Stimulated activated CD8-positive, alpha-beta memory T cell treated with anti-CD3 and anti-CD28 coated beads, Interleukin-12 subunit alpha, Interleukin-12 subunit beta, amount 100 ng/mL, for 1 hour (primary cell): ENCODE measurements at regions not wholly inside any gene's neighbourhood (a gene's known extent, or its start where the extent isn't known, plus 50 kb on each side); places are given as distances from the start of the nearest gene placed in this dataset.
"Not testable (repeated sequence)": the region's sequence is repeated elsewhere in the genome, so short reads cannot be mapped to it uniquely, and the experiment has no call there.

Experiments used
- DNase-seq: peaks from one replicate; pipeline ENCODE4 v3.0.0-alpha.2; 2020; ENCODE audit warnings: low read depth

DNA sequence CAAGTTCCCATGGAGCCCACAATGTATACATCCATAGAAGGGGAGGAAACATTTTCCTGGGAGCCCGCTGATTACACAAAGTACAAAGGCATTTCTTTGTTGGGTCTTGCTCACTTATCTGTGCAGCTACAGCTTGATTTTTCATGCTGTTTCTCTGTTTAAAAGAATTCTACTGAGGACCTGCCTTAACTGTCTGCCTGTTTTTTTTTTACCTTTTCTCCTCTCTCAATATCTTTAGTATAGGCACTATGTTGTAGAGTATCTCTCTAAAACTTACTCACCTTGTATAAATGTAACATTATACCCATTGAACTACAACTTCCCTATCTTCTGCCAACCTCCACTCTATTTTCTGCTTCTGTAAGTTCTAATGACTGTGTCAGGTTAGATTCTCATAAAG, 494.6 kb upstream of the EPHA5 start:
- DNase-seq, result no peak

DNA sequence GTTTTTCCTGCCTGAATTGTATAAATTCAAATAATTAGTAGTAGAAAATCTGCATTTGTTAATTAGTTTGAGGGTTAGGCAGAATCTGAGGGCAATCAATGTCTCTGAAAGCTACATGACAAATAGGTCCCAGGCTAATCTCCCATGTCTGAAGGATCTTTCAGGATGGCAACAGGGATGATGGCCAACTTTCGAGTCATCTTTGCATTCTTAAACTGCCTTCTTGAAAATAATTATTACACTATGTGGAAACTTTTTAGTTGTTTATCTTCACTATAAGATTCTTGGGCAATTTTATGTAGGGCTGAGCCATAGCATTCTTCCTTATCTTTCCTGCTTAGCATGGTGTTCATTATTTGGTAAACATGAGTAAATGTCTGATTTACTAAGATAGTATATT, 490.3 kb upstream of the EPHA5 start:
- DNase-seq, result no peak

DNA sequence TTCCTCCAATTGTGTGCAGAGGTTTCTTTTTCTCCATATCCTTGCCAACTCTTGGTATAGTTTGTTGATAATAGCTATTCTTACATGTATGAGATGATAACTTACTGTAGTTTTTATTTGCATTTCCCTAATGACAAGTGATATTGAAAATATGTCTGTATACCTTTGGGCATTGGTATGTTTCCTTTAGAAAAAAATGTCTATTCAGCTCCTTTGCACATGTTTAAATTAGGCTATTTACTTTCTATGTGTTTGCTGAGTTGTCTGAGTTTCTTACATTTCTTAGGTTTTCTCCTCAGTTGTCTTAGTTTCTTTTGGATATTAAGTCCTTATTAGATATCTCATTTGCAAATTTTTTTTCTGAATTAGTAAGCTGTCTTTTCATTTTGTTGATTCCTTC, 487.3 kb upstream of the EPHA5 start:
- DNase-seq, result no peak

DNA sequence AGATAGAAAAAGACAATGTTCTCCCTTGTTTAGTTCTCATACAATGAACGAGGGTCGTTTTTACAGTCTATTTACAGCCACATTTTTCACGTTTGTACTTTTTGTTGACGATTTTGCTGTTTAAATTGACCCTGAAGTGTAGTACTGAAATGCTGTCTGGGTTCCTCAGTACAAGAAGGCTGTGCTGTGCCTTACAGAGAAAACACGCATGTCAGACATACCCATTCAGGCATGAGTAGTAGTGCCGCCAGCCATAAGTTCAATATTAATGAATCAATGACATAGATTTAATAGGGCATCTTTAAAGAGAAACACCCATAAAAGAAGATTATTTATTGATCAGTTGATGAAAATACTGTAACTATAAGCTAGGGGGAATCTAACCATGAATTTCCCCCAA, 459.8 kb upstream of the EPHA5 start:
- no peak for DNase-seq

DNA sequence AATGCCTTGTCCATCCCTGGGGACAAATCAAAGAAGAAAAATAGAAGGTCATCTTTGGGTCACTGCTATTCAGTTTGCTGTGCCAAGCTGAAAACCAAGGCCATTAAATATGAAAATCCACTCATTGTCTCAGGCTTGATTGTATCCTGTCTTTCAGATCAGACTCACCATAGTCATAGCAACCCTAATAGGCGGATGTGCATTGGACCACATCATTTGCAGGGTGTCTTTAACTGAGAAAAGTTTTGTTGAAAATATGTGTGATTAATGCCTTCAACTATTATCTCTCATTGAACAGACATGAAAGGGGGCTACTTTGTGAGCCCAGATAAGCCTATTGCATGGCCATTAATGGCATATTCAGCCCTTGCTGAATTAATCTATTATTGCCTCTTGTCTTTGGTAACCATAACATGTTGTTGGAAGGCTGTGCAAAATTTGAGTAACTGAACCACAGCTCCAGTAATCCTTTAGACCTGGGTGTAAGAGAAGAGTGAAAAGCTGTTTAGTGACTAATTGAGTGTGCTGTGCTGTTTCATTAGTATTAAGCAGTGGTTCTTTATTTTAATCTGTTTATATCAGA, 453.6 kb upstream of the EPHA5 start:
- DNase-seq, result no peak

DNA sequence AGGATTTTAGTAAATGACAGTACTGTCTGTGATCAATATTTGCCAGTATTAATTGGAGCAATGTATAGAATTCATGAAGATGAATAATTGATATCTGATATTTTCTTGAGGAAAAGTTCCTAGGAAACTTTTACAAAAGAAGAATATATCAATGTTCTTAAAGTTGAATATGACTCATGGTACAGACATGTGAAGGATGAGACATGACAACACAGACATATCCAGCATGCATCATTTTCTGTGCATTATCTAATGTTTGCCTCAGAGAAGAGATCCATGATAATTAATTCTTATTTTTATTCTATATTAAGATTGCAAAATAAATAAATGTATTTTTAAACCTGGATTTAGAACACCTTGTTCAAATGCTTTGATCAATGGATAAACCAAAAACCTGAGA, 452.9 kb upstream of the EPHA5 start:
- no peak for DNase-seq

DNA sequence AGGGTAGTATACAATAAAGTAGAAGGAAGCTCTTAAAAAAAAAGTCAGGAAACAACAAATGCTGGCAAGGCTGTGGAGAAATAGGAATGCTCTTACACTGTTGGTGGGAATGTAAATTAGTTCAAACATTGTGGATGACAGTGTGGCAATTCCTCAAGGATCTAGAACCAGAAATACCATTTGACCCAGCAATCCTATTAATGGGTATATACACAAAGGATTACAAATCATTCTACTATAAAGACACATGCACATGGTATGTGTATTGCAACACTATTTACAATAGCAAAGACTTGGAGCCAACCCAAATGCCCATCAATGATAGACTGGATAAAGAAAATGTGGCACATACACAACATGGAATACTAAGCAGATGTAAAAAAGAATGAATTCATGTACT, 444.9 kb upstream of the EPHA5 start:
- not testable (repeated sequence) for DNase-seq

DNA sequence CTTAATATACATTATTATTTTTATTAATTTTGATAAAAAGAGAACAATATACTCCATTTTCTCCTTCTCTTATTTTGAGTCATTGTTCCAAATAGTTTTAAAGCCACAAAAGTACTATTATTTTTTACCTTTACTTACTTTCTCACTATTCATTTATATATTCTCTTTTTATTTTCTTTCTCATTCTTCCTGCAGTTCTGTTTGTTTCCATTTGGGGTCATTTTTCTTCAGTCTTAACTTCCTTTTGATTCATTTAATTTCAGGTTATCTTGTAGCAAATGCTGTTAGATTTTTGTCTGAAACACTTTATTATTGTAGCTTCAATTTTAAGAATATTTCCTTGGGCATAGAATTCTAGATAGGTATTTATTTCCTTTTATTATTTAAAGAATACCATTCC, 438.6 kb upstream of the EPHA5 start:
- DNase-seq, result no peak

DNA sequence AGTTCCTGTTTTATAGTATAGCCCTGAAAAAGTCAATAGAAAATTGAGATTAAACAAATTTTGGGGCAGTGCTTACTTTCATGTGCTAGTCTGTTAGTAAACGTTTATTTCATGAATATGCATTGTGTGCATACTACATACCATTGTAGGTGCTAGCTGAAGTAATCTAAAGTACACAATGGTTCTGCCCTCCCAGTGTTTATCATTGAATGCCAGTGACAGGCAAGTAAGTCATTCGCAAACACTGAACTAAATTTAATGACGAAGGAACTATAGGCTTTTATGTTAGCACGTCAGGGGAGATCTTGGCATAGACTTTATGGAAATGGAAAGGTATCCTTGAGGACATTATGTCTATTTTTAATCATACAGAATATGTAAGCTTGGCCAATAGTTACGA, 426.9 kb upstream of the EPHA5 start:
- no peak for DNase-seq

DNA sequence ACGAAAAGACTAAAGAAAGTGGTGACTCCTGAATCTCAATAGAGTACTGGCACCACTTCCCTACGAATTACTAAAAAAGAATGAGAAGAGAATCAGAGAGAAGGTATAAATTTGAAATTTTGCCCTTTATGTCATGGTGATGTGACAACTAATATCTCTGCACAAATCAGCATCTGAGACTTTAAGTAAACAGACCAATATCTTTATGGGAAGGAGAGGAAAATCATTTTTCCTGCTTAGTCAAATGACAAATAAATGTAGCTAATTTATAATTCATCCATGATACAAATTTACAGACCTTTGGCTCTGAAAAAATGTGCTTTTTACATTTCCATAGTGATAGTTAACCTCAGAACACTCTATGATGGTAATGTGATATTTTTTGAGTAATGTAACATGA, 424.8 kb upstream of the EPHA5 start:
- no peak for DNase-seq

DNA sequence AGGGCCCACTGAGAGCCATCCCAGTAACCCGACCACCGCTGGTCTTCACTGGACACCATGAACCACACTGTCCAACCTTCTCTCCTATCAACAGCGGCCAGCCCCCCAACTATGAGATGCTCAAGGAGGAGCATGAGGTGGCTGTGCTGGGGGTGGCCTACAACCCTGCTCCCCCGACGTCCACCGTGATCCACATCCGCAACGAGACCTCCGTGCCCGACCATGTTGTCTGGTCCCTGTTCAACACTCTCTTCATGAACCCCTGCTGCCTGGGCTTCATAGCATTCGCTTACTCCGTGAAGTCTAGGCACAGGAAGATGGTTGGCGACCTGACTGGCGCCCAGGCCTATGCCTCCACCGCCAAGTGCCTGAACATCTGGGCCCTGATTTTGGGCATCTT, 423.8 kb upstream of the EPHA5 start:
- no peak for DNase-seq

DNA sequence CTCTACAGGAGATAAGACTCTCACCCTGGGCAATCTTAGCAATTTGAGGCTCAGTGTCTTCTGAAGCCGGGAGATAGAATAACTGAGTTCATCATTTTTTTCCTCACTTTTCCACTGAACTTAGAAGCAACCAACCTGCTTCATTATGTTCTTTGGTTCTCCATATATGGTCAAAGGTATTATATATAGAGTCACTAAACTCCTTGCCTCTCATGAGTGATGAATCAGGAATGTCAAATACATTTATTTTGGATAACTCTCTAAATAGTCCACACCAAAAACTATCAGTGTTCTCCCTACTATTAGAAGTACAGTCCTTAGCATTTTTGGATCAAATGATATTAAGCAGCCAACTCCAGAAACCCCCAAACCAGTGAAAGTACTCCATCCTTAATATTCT, 421.5 kb upstream of the EPHA5 start:
- DNase-seq, result no peak

DNA sequence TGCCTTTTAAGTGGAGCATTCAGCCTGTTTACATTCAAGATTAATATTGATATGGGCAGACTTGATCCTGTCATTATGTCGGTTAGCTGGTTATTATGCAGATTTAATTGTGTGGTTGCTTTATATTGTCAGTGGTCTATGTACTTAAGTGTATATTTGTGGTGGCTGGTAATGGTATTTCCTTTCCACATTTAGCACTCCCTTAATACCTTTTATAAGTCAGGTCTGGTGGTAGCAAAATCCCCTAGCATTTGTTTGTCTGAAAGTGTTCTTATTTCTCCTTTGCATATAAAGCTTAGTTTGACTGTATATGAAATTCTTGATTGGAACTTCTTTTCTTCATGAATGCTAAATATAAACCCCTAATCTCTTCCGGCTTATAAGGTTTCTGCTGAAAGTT, 403.7 kb upstream of the EPHA5 start:
- no peak for DNase-seq

DNA sequence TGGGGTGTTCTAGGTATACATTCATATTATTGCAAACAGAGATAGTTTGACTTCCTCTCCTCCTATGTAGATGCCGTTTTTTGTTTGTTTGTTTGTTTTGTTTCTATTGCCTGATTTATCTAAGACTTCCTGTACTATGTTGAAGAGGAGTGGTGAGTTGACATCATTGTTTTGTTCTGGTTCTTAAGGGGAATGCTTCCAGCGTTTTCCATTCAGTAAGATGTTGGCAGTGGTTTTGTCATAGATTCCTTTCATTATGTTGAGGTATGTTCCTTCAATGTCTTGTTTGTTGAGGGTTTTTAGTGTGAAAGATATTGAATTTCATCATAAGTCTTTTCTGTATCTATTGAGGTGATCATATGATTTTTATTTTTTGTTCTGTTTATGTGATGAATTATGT, 401.6 kb upstream of the EPHA5 start:
- DNase-seq, result no peak

DNA sequence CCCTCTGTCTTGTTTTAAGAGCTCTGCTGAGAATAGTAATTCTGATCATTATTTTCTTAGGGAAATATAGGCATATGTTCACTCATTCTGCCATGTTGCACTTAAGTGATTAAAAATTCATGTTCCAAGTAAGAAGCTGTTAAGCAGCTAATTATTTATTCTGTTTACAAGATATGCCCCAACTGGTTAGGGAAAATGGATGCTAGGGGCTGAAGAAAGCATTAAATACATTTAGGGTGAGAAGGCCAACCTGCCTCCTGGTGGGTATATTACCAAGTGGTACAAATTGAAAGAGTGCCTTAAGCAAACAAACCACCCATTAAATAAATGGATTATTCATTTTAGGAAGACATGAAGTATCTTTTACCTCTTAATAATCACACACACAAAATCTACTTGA, 392.6 kb upstream of the EPHA5 start:
- no peak for DNase-seq

DNA sequence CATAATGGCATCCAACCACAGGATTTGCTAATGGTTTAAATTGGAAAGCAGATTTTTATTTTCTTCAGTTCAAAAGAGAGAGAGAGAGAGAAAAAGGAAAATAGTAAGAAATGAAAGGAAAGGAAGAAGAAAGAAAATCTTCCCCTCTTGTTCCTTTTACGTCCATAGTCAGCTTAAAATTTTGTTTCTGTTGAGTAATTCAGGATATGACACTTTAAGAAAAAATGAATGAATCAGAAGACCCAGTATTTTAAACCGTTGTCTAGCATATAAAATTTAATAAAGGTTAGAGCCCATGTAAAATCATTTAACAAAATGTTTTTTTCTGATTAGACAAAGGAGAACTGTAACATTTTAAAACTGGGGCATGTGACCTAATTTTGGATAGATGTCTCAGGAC, 391.8 kb upstream of the EPHA5 start:
- DNase-seq, result no peak

DNA sequence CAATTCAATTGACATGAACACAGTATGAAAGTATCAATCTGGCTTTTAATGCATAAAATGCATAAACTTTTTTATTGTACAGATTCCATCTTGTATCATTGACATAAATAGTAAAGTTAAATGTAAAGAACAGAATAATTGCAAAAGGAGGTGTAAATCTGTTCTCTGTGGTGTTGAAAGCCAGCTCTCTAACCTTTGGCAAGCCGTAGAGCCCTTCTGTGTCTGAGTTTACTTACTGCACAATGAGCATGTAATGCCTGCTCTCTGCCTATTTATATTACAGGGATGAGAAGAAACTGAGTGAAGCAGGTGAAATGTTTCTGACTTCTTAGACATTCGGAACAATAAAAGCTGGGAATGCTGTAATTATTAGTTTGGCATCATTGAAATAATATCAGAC, 389.3 kb upstream of the EPHA5 start:
- DNase-seq, result no peak

DNA sequence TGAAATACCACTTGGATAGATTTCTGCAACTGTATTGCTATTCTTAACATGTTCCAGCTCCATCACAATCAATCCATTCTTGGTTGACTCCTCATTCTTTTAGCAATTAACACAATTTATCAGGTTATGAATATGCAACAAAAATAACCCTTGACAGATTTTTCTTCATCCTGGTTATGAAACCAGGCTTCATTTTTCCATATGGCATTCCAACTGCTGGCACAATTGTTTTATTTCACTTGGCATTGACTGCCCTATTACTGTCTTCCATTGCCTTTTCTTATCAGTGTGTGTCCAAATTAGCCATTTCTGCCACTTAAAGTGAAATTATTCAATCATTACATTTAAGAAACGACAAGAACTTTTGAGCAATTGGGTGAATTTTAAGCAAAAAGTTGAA, 388.8 kb upstream of the EPHA5 start:
- no peak for DNase-seq

DNA sequence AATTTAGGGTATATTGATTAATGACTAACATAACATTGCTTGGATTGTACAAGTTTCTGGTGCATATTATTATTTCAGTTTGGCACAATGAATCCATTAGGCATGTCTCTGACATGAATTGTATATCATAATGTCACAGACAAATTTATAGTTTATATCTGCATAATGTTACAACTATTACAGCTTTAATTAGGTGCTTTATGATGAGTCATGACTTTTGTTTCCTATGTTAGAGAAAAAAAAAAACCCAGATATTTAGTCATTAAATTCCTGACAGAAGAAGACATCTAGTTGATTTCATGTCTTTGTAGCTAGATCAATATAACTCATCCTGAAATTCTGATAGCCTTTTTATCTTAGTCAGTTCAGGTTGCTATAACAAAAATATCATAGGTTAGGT, 385.7 kb upstream of the EPHA5 start:
- DNase-seq, result no peak

DNA sequence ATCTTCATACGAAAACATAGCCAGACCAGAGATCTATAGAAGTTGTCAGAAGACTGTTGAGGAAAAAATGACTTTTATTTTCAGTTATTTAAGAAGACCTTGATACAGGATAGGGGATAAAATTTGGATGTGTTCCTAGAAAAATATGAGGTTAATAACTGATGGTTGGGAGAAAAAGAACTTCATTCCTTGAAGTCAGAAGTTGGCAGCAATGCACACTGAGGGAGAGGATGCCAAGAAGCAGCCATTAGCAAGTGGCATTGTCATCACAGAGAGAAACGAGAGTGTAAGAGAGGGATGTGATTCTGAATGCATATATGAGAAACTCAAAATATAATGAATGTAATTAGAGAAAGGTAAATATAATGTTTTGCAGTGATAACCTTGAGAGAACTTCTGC, 382.1 kb upstream of the EPHA5 start:
- DNase-seq, result no peak

DNA sequence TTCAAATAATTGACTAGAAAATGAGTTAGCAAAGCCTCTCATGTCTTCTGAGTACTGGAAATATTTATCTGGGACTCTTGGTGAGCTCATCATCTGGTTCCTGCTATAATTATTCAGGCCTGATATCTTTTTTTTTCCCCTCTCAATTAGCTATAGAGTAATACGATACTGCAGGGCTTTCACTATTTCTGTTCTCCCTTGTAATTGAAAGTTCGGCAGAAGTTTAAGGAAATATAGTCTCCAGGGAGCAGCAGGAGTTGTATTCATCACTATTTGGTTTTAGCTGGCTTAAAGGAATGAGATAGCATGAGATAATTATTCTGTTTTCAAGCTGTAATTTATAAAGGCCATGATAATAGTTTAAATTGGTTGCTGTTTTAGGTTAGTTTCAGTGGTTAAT, 378.6 kb upstream of the EPHA5 start:
- DNase-seq, result no peak

DNA sequence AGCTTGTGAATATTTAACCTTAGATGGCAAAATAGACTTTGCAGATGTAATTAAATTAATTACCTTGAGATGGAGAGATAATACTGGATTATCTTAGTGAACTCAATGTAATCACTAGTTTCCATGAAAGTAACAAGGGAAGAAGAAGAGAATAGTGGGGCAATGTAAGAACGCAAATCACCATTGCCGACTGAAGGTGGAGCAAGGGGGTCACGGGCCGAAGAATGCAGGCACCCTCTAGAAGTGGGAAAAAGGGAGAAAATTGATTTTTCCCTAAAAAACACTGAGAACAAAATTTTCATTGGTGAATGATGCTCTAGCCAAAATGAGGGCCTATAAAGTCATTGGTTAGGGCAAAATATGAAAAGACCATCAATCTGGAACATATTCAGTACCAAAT, 375.6 kb upstream of the EPHA5 start:
- no peak for DNase-seq

DNA sequence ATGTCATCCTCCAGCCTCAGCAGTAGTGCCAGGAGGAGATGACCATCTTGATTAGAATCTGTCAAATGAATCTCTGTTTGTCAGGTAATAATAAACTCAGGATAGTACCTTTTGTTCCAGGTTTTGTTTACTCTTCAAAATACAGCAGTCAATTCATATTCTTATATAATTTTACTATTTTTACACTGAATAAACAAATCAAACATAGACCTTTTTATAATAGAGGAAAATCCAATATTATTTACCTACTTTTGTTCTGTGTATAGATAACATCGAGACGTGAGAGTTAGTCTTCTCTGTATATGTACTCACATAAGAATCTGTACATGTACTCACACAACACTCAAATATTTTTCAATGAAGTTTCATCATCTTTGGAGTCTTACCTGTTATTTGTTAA, 365.4 kb upstream of the EPHA5 start:
- no peak for DNase-seq

DNA sequence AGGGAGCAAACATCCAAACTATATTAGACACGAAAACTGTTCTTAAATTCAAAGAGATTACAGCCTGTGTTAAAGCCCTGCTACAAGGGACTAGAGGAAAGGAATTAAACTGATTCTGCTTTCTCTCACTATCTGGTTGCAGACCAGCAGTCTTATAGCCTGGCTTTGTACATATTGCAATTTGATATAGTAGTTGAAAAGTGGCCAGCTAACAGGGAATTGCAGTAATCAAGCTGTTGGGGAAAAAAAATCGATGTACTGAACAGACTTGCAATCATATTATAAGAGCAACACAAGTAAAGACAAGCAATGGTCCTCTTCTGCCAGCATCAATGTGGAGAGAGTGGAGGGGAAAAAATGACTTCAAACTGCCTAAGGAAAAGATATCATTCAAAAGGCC, 364.4 kb upstream of the EPHA5 start:
- DNase-seq, result no peak

DNA sequence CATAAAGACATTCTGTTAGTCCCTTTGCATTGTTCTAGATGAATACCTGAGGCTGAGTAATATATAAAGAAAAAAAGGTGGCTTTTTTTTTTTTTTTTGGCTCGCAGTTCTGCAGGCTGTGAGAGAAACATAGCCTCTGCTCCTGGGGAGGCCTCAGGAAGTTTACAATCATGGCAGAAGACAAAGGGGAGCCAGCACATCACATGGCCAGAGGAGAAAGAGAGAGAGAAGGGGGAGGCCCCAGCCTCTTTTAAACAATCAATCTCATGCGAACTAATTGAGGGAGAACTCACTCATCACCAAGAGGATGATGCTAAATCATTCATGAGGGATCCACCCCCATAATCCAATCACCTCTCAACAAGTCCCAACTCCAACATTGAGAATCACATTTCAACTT, 364.0 kb upstream of the EPHA5 start:
- no peak for DNase-seq
